GM12864 (cell line): ENCODE measurements at regions not wholly inside any gene's neighbourhood (a gene's known extent, or its start where the extent isn't known, plus 50 kb on each side); places are given as distances from the start of the nearest gene placed in this dataset.

Experiments
- DNase-seq: peaks from one replicate; pipeline ENCODE4 v3.0.0-alpha.2; 2011; ENCODE audit warnings: low read depth
- H3K4me3 ChIP-seq: 2 replicates; pipeline ENCODE4 v1.5.1; 2011; ENCODE audit warnings: mild to moderate bottlenecking, low read depth, low read length, control low read depth
- CTCF ChIP-seq: IDR thresholded peaks from 2 replicates; pipeline ENCODE4 v1.5.1; 2011; ENCODE audit warnings: low read depth, mild to moderate bottlenecking, moderate library complexity, low read length, control low read depth, inconsistent platforms; ENCODE audit errors: missing control alignments

- no peak for DNase-seq
- no peak overlapping the region for H3K4me3 ChIP-seq
- TF ChIP-seq CTCF, result no peak
These were observed 67.0 kb upstream of the SERP2 start for GRCh38 chr13:44306371-44307192.

- H3K4me3 ChIP-seq, result no peak overlapping the region
- TF ChIP-seq CTCF, result no peak
These were observed 66.4 kb upstream of the SERP2 start for GRCh38 chr13:44307255-44307654.

GRCh38 chr13:44307844-44308243 is 65.8 kb upstream of the SERP2 start:
- no peak for DNase-seq
- no peak overlapping the region for H3K4me3 ChIP-seq
- no peak for TF ChIP-seq CTCF

More at GRCh38 chr13:44307255-44307654, 66.4 kb upstream of the SERP2 start:
- DNase-seq, result no peak

GRCh38 chr13:44308352-44308751 is 65.3 kb upstream of the SERP2 start:
- no peak overlapping the region for H3K4me3 ChIP-seq
- no peak for DNase-seq
- no peak for TF ChIP-seq CTCF

GRCh38 chr13:44309794-44310757 is 63.5 kb upstream of the SERP2 start:
- H3K4me3 ChIP-seq, result no peak overlapping the region
- DNase-seq, result no peak
- no peak for TF ChIP-seq CTCF

- H3K4me3 ChIP-seq, result no peak overlapping the region
- DNase-seq, result no peak
- TF ChIP-seq CTCF, result no peak
These were observed 62.4 kb upstream of the SERP2 start for GRCh38 chr13:44311011-44311780.
